Spinal cord (tissue), 9 donors: ENCODE measurements at regions not wholly inside any gene's neighbourhood (a gene's known extent, or its start where the extent isn't known, plus 50 kb on each side); places are given as distances from the start of the nearest gene placed in this dataset.

Source experiments
- DNase-seq, 6 donors: peaks; one replicate each; pipeline versions ENCODE4 v3.0.0 to v3.0.0-alpha.2; 2013 to 2015; ENCODE audit warnings: low spot score in 6 of 6, low read depth in 4 of 6
- H3K27ac ChIP-seq: one replicate; pipeline ENCODE4 v1.5.1; 2013; ENCODE audit warnings: low read depth, low read length, control low read depth
- H3K27me3 ChIP-seq: one replicate; pipeline ENCODE4 v1.6.1; 2013; ENCODE audit warnings: low read length; ENCODE audit not compliant: control insufficient read depth, insufficient read depth
- H3K36me3 ChIP-seq: one replicate; pipeline ENCODE4 v1.6.1; 2013; ENCODE audit warnings: low read length; ENCODE audit not compliant: control insufficient read depth, insufficient read depth
- H3K4me1 ChIP-seq: one replicate; pipeline ENCODE4 v1.6.1; 2013; ENCODE audit warnings: low read length; ENCODE audit not compliant: control insufficient read depth, insufficient read depth
- H3K4me3 ChIP-seq: one replicate; pipeline ENCODE4 v1.5.1; 2013; ENCODE audit warnings: low read depth, low read length, control low read depth
- H3K9me3 ChIP-seq: one replicate; pipeline ENCODE4 v1.6.1; 2013; ENCODE audit warnings: low read length; ENCODE audit not compliant: control insufficient read depth, insufficient read depth
- WGBS: methylation state at CpG from one replicate; pipeline ENCODE4 v1.1.5; 2013; ENCODE audit warnings: missing lambda C conversion rate; ENCODE audit not compliant: insufficient coverage; 5-methylcytosine and 5-hydroxymethylcytosine counted together
- donor health status: healthy.

DNA sequence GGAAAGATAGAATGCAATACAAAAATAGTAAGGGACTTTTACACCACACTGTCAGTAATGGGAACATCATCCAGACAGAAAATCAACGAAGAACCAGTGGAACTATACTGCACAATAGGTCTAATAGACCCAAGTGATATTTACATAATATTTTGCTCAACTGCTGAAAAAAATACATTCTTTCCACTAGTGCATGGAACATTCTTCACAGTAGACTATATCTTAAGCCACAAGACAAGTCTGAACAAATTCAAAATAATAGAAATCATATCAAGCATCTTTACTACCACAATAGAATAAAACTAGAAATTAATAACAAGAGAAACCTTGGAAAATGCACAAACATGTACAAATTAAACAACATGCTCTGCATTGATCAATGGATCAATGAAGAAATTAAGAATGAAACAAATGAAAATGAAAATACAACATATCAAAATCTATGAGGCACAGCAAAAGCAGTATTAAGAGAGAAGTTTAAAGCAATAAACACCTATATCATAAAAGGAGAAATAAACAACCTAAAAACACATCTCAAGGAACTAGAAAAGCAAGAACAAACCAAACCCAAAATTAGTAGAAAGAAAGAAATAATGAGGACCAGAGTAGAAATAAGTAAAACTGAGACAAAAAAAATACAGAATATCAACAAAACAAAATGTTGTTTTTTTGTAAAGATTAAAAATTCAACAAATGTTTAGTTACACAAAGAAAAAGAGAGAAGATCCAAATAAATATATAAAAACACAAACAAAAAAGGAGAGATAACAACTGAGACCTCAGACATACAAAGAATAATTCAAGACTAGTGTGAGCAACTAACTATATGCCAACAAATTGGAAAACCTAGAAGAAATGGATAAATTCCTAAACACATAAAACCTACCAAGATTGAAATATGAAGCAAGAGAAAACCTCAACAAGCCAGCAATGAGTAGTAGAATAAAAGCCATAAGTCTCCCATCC lies 51.5 kb upstream of the ANTXR2 start:
- H3K4me1 ChIP-seq = no peaks in the 10 kb centered on the region
- DNase-seq = no peak
- H3K9me3 ChIP-seq = peaks cover 1% of the 10 kb centered on the region
- H3K36me3 ChIP-seq = no peaks in the 10 kb centered on the region
- no peak overlapping the region for H3K27ac ChIP-seq
- no peak overlapping the region for H3K4me3 ChIP-seq
- no peaks in the 10 kb centered on the region for H3K27me3 ChIP-seq
- no CpG with 5 or more reads among the region's 1 CpG for WGBS
